Neural cell (in vitro differentiated cells): ENCODE measurements at regions not wholly inside any gene's neighbourhood (a gene's known extent, or its start where the extent isn't known, plus 50 kb on each side); places are given as distances from the start of the nearest gene placed in this dataset.

Source experiments
- H2AFZ ChIP-seq: fragments of 200-600, 300-800 bp; sonication (generic), shearing (Covaris generic); 2 replicates; pipeline ENCODE4 v1.6.0; 2014; ENCODE audit warnings: low read depth, mild to moderate bottlenecking, antibody characterized with exemption, low read length, moderate library complexity
- H3F3A ChIP-seq: fragments of 200-600 bp; shearing (Covaris generic); 2 replicates; pipeline ENCODE4 v1.6.1; 2016; ENCODE audit warnings: mild to moderate bottlenecking, moderate library complexity, mixed read lengths, antibody characterized with exemption, low read length; ENCODE audit not compliant: insufficient read depth, poor library complexity, severe bottlenecking
- H3K27ac ChIP-seq: fragments of 200-600, 300-800 bp; sonication (generic), shearing (Covaris generic); 2 replicates; pipeline ENCODE4 v1.5.1; 2014; ENCODE audit warnings: mild to moderate bottlenecking, low read length, moderate library complexity
- H3K27me3 ChIP-seq: fragments of 300-800, 200-600 bp; sonication (generic), shearing (Covaris generic); 2 replicates; pipeline ENCODE4 v1.6.0; 2014; ENCODE audit warnings: mild to moderate bottlenecking, low read depth, low read length, moderate library complexity; ENCODE audit not compliant: insufficient read depth
- H3K36me3 ChIP-seq: fragments of 300-800, 200-600 bp; sonication (generic), shearing (Covaris generic); 2 replicates; pipeline ENCODE4 v1.5.1; 2014; ENCODE audit warnings: mild to moderate bottlenecking, antibody characterized with exemption, low read length, moderate library complexity; ENCODE audit not compliant: insufficient read depth
- H3K4me2 ChIP-seq: fragments of 300-800, 200-600 bp; sonication (generic), shearing (Covaris generic); 2 replicates; pipeline ENCODE4 v1.6.0; 2014; ENCODE audit warnings: mild to moderate bottlenecking, low read length
- H3K4me3 ChIP-seq: fragments of 300-800, 200-600 bp; sonication (generic), shearing (Covaris generic); 2 replicates; pipeline ENCODE4 v1.5.1; 2014; ENCODE audit warnings: mild to moderate bottlenecking, low read length, moderate library complexity
- H3K79me2 ChIP-seq: fragments of 200-600 bp; shearing (Covaris generic); replicated peaks from 2 replicates; pipeline ENCODE4 v1.6.0; 2014; ENCODE audit warnings: mild to moderate bottlenecking, low read length, moderate library complexity; ENCODE audit not compliant: insufficient read depth
- H3K9ac ChIP-seq: fragments of 300-800, 200-600 bp; sonication (generic), shearing (Covaris generic); 2 replicates; pipeline ENCODE4 v1.6.1; 2016; ENCODE audit warnings: mild to moderate bottlenecking, low read length, mixed read lengths
- H3K9me2 ChIP-seq: fragments of 200-600 bp; shearing (Covaris generic); 2 replicates; pipeline ENCODE4 v1.6.1; 2016; ENCODE audit warnings: mild to moderate bottlenecking, low read length, mixed read lengths; ENCODE audit not compliant: insufficient read depth
- H3K9me3 ChIP-seq: fragments of 200-600, 300-800 bp; sonication (generic), shearing (Covaris generic); 2 replicates; pipeline ENCODE4 v1.6.1; 2016; ENCODE audit warnings: mild to moderate bottlenecking, mixed run types, low read length, moderate library complexity, mixed read lengths
- H4K20me1 ChIP-seq: fragments of 200-600 bp; shearing (Covaris generic); 2 replicates; pipeline ENCODE4 v1.6.1; 2016; ENCODE audit warnings: mild to moderate bottlenecking, mixed run types; ENCODE audit not compliant: insufficient read depth
- CTCF ChIP-seq: fragments of 450-650 bp; IDR thresholded peaks from 2 replicates; pipeline ENCODE4 v1.5.1; 2014; ENCODE audit warnings: antibody characterized with exemption, mild to moderate bottlenecking, moderate library complexity; ENCODE audit not compliant: poor library complexity, severe bottlenecking
- EP300 ChIP-seq: fragments of 450-650 bp; conservative IDR thresholded peaks from 2 replicates; pipeline ENCODE4 v1.6.1; 2014; ENCODE audit warnings: antibody characterized with exemption, mild to moderate bottlenecking, moderate library complexity; ENCODE audit not compliant: poor library complexity, severe bottlenecking
- EZH2 ChIP-seq: fragments of 200-600, 300-800 bp; shearing (Covaris generic), sonication (generic); IDR thresholded peaks from 2 replicates; pipeline ENCODE4 v1.6.1; 2014; ENCODE audit warnings: antibody characterized with exemption, low read length, borderline replicate concordance, mild to moderate bottlenecking; ENCODE audit not compliant: insufficient read depth, poor library complexity, severe bottlenecking
- MXI1 ChIP-seq: fragments of 450-650 bp; conservative IDR thresholded peaks from 2 replicates; pipeline ENCODE4 v1.6.1; 2014; ENCODE audit warnings: antibody characterized with exemption, mild to moderate bottlenecking; ENCODE audit not compliant: poor library complexity, severe bottlenecking
- POLR2AphosphoS5 ChIP-seq: IDR thresholded peaks from 2 replicates; pipeline ENCODE4 v1.6.1; 2012
- RAD21 ChIP-seq: fragments of 450-650 bp; conservative IDR thresholded peaks from 2 replicates; pipeline ENCODE4 v1.6.1; 2014; ENCODE audit warnings: antibody characterized with exemption, mild to moderate bottlenecking, moderate library complexity
- REST ChIP-seq: IDR thresholded peaks from 2 replicates; pipeline ENCODE4 v1.6.1; 2012; ENCODE audit warnings: borderline replicate concordance
- SMC3 ChIP-seq: fragments of 450-650 bp; conservative IDR thresholded peaks from 2 replicates; pipeline ENCODE4 v1.6.1; 2014; ENCODE audit warnings: antibody characterized with exemption, mild to moderate bottlenecking, moderate library complexity; ENCODE audit not compliant: poor library complexity
- TAF1 ChIP-seq: IDR thresholded peaks from 2 replicates; pipeline ENCODE4 v1.6.1; 2012; ENCODE audit warnings: low read depth

GRCh38 chr14:42424501-42424900 is 817.8 kb downstream of the LRFN5 start:
- H3K4me2 ChIP-seq = no peak overlapping the region
- H3K36me3 ChIP-seq = no peaks in the 10 kb centered on the region
- no peaks in the 10 kb centered on the region for H3F3A ChIP-seq
- H3K9me3 ChIP-seq = no peaks in the 10 kb centered on the region
- H3K27ac ChIP-seq = no peak overlapping the region
- no peak overlapping the region for H2AFZ ChIP-seq
- H3K79me2 ChIP-seq = no peaks in the 10 kb centered on the region
- no peaks in the 10 kb centered on the region for H4K20me1 ChIP-seq
- TF ChIP-seq MXI1 = no peak
- TF ChIP-seq RAD21 = no peak
- no peak for TF ChIP-seq SMC3
- no peak for TF ChIP-seq TAF1
- no peak for TF ChIP-seq EP300
- TF ChIP-seq POLR2AphosphoS5 = no peak
- no peak for TF ChIP-seq REST
- TF ChIP-seq CTCF = no peak
- no peak for TF ChIP-seq EZH2
- H3K9me2 ChIP-seq = no peaks in the 10 kb centered on the region
- no peak overlapping the region for H3K9ac ChIP-seq
- no peak overlapping the region for H3K4me3 ChIP-seq
- H3K27me3 ChIP-seq = no peaks in the 10 kb centered on the region

- H3K36me3 ChIP-seq = no peaks in the 10 kb centered on the region
- no peak for TF ChIP-seq POLR2AphosphoS5
- TF ChIP-seq SMC3 = no peak
- no peak for TF ChIP-seq REST
- TF ChIP-seq EP300 = no peak
- no peak for TF ChIP-seq MXI1
- no peak for TF ChIP-seq TAF1
- no peak for TF ChIP-seq CTCF
- TF ChIP-seq RAD21 = no peak
- no peak for TF ChIP-seq EZH2
- H3F3A ChIP-seq = no peaks in the 10 kb centered on the region
- no peaks in the 10 kb centered on the region for H4K20me1 ChIP-seq
- no peak overlapping the region for H3K27ac ChIP-seq
- H2AFZ ChIP-seq = no peak overlapping the region
- no peak overlapping the region for H3K4me3 ChIP-seq
- H3K79me2 ChIP-seq = no peaks in the 10 kb centered on the region
- H3K4me2 ChIP-seq = no peak overlapping the region
- no peaks in the 10 kb centered on the region for H3K27me3 ChIP-seq
- no peak overlapping the region for H3K9ac ChIP-seq
- no peaks in the 10 kb centered on the region for H3K9me2 ChIP-seq
- H3K9me3 ChIP-seq = no peaks in the 10 kb centered on the region
Measured at GRCh38 chr14:42421377-42422078, 814.9 kb downstream of the LRFN5 start.
